ENCODE measurements at regions not wholly inside any gene's neighbourhood (a gene's known extent, or its start where the extent isn't known, plus 50 kb on each side); places are given as distances from the start of the nearest gene placed in this dataset.

DNA sequence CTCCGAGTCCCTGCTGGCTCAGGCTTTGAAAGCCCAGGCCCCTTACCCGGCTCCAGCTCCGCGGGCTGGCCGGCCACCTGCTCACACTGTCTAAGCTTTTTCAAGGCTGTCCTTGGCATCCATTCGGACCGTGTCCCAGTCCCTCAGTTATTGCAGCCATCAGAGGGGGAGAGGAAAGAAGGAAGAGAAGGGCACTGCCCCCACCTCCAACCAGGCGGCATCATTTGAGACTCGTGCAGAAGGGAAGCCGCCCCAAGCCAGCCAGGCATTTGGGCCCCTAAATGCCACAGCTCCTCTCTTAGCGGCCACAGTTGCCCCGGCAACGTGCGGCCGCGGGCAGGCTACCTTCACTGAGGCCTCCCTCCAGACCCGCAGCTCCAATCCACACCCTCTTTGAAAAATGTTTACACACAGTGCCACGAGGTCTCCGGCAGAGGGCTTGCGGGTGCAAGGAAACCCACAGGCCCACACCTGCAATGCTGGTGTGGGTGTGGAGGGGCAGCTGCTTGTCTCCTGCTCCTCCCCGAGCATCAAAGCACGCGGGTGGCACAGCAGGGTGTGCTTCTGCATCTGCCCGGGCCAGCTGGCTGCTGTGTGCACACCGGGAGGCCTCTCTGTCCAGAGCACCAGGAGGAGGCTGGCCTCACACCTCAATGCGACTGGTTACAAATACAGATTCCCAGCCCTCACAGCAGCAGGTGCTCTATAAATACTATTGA, 124.4 kb downstream of the CTTN start:
- DNase-seq = no peak

DNA sequence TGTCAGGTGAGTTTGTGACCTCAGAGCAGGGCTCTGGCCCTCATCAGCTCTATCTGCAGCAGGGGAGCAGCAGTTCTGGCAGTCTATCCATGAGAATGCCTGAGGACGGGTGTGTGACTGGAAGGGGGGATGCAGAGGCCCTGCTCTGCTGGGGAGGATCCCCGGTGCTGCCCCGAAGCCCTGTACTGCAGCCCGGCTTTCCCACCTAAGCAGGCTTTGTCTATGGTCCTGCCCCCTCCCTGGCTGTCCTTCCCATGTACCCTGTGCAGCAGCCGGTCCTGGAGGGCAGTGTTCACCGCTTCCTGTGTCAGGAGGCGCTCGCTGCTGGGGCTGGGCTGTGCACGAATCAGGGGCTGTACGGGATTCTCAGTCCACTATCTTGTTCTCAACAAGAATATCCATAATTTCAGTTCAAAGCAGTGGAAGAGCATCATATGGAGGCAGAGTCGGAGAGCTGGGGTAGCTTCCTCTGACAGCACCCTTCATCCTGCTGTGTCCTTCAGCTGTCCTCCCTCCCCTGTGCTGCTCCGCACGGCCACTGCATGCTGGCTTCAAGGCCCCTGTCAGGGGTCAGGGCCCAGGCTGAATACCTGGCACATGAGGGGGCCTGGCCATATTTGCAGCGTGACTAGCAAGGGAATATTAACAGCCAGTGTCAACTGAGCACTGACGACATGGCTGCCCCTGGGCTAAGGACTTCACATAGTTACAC, 125.2 kb downstream of the CTTN start:
- no peak for DNase-seq

DNA sequence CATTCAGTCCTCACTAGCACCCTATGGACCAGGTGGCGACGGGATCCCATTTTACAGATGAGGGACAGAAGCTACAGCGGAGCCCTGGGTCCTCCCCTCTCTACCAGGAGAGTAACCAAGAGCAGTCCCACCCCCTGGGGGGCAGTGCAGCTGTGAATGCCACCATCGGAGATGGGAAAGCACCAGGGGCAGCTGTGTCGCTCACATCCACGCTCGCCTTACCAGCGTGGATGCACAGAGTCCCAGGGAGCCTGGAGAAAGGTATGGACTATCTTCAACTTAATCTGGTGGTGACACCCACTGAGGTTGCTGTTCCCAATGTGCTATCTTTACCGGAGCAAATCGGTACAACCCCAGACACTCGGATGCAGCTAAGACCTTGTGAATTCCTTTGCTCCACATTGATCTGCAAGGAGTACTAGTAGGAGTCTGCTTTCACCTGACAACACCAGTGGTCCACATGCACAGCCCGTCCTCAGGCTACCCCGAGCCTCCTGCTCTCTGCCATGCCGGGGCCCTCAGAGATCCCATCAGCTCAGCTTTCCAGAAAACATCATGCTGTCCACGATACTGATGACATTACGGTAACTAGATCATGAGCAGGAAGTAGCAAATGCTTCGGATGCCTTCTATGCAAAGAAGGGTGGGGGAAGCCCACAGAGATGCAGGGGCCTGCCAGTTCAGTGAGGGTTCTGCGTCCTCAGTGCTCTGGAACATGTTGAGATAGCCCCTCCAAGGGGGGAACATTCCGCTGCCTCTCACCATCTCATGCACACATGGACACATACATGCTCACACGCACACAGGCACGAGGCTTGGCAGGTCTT, 126.0 kb downstream of the CTTN start:
- no peak for DNase-seq

DNA sequence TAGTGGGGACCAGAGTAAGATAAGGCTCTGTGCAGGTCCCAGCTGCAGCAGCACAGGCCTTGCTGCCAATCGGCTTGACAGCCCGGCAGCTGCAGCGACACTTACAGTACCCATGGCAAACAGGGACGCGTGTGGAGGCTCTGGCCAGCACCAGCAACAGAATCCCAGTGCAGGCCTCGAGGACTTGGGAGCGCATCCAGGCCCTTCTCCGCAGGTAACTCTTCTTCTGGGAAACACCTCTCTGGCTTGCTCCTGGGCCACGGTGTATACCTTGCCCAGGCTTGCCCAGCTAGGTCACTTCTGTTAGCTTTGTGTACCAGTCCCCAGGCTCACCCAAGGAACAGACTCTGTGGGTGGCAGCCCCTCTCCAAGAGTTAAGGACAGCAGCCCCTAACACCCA, 126.7 kb downstream of the CTTN start:
- no peak for DNase-seq

DNA sequence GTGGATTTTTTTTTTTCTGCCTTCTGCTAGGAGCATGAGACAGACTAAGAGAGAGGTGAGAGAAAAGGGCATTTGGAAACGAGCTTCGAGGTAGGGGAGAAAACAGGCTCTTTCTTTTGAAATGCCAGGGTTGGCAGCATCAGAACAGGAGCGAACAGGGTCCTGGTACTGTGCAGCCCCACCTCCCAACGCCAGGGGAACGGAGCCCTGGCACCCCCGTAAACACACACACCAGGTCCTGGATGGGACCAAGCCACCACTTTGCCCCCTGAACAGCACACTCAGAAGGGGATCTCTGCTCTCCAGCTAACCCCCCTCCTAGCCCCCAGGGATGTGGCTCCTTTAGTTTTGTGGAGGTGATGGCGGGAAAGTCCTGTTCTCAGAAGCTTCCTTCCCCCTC, 127.1 kb downstream of the CTTN start:
- no peak for DNase-seq

DNA sequence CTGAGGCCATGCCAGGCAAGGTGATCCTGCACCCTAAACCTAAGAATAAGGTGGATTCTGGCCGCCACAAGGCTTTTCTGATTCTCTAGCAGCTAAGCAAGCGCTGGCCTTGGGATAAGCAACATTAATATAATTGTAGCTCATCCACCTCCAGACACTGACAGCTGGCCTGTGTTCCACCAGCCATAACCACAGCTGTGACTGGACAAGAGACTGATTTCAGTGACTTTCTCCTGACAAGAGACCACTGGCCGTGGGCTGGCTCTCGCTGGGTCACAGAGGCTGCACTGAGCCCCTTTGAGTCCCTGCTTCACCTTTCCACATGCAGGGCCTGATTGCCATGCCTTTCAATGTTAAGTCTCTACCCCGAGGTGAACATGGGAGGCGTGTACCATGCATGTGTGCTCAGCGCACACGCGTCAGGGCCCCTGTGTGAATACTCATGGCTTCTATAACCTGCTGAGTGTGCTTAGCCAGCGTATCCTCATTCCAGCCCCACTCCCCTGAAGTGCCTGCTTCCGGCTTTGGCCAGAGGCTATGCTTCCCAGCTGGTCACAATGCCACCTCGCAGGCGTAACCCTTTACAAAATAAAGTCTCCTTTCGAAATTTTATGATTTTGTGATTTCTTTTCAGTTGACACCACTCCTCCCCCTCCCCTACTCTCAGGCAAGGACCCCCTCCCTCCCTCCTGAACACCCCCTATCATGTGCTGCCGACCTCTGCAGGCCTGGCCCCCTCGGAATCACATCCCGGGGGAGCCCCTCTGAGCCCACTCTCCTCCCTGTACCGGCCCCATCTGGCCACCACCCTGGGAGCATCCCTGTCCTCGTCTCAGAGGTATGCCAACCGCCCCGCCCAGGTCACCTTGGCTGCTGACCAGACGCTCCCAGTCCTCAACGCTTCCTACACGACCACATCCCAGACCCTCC, 128.1 kb downstream of the CTTN start:
- no peak for DNase-seq

DNA sequence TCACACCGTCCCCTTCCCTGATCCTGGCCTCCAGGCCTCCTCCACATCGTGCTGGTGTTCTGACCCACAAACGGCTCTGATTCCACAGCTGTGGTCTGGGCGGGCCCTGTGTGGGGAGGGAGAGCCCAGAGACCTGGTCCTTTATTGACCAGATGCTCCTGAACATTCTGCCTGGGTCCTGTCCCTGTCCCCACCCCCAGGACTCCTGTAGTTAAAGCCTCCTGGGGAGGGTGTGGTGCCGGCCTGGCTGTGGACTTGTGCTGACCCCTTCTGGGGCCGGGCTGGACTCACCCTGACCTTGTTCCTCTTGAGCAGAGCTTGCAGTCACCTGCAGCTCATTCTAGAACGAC, 128.7 kb downstream of the CTTN start:
- no peak for DNase-seq

DNA sequence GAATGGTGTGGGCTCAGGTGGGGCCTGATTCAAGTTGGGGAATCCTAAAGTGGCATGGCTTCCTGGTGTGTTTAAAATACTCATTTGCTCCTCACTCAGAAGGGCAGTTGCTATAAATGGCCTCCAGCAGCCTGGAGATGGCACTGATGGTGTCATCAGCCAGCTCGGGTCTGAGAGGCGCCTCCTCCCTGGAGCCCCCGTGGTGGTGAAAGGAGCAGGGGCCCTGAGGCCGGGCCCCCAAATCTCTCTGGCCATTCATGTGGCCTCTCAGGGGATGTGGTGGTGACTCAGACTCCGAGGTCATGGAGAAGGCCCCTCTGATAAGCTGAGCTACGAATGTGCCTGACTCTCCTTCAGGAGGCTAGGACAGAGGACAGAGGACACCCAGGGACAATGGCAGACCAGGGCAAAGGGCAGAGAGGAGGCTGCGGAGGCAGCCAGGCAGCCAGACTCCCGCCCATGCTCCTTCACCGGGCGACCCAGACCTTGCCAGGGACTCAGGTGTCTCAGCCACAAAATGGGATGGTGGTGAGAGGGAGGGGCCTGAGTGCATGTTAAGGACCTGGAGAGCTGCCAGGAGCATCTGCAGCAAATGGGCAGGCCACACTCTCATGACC, 129.2 kb downstream of the CTTN start:
- DNase-seq = no peak

DNA sequence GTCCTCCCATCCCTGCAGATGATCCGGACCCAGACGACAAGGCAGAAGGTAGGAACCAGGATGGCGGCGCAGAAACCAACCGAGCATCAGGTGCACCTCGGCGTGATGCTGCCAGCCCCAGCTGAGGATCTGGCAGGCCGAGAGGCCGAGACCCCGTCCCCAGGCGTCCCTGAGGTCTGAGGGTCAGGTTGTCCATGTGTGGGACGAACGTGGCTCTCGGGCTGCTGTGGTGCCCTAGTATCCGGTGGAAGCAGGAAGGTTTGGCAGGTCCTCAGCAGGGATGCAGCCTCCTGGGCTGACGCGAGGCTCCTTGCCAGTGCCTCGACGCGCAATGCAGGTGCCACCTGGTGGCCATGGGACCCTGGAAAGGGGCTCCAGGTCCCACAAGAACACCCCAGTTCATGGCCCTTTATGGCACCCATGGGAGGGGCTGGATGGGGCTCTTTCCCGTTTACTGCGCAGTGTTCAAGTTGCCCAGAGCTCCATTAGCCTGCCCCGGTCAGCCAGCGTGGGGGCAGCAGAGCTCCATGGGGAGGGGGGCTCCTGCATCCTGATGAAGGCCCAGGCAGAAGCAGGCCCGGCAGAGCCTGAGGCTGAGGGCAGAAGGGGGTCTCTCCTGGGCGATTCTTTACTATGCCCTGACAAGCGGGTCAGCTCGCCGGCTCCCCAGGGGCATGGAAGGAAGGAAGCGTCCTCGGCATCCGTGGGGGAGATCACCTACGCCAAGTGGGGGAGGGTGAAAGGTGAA, 129.9 kb downstream of the CTTN start:
- no peak for DNase-seq

DNA sequence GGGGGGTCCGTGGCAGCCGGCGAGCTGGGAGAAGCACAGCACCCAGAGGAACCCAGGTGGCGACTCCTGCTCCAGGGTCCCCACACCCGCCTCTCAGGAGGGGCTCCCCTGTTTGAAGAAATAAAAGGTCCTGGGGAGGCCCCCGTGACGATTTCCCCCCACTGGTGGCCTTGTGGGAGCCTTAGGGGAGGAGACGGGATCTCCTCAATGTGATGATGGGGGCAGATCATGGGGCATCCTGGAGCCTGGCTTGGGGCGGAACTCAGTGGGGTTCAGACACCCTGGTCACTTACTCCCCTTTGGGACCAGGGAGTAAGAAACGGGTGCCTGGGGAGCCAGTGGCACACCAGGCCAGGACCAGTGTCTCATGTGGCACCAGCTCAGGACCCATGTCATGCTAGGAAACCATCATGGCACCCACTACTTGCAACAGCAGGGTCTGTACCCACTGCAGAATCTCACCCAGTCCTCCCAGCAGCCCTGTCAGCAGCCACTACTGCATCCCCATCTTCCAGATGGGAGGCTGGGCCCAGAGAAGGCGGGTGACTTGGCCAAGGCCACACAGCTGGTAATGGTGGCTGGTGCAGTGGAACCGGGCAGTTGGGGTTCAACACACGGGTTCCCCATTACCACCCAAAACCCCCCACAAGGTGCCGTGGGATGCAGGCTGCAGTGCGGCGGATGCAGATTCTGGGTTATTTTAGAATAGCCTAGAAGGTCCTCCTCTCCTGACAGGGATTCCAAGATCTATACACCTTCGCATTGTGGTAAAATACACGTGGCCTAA, 130.7 kb downstream of the CTTN start:
- no peak for DNase-seq

DNA sequence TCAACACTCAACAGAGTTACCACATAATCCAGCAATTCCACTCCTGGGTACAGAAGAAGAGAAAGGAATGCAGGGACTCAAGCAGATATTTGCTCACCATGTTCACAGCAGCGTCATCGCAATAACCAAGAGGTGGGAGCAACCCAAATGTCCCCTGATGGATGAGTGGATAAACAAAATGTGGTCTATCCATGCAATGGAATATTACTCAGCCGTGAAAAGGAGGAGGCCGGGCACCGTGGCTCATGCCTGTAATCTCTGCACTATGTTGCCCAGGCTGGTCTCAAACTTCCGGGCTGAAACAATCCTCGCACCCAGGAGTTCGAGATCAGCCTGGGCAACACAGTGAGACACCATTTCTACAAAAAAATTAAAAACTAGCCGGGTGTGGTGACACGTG, 131.7 kb downstream of the CTTN start:
- no peak for DNase-seq

DNA sequence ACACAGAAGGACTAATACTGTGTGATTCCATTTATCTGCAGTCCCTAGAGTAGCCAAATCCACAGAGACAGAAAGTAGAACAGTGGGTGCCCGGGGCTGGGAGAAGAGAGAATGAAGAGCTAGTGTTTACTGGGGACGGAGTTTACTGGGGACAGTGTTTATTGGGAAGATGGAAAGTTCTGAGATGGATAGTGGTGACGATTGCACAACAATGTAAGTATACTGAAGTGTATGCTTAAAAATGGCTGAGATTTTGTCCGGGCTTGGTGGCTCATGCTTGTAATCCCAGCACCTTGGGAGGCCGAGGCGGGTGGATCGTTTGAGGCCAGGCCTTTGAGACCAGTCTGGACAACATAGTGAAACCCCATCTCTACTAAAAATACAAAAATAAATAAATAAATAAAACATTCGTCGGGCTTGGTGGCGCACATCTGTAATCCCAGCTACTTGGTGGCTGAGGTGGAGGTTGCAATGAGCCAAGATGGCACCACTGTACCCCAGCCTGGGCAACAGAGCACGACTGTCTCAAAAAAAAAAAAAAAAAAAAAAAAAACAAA, 132.4 kb downstream of the CTTN start:
- DNase-seq = no peak

DNA sequence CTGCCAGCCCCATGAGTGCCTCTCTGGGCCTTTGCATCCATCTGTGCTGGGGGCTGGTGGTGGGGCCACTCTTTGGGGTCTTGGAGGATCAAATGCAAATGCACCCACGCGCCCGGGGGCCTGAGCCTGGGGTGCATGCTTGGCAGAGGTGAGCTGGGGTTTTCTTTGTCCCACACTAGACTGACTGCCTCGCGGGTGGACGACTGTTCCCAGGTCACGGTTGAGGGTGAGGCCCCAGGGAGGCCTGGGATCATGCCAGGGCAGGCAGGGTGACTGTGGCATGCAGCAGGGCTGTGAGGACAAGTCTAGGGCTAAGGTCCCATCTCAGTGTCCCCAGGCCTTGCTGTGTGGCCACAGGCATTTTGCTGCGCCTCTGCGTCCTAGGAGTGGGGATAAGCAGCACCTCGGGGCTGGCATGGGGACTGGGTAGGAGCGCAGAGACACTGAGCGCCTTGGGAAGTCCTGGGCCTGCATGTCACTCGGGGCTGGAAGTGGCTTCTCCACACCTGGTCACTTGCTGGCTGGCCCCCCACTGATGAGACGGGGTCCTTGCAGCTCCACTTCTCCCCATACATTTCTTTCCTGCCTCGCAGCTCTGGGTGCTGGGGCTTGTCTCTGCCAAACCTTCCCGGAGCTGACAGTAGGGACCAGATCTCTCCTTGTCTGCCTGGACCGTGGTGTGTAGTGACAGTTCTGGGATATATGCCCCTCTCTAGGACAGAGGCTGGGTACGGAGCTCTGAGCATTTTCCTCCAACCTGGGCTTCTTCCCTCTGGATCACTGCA, 133.1 kb downstream of the CTTN start:
- no peak for DNase-seq

DNA sequence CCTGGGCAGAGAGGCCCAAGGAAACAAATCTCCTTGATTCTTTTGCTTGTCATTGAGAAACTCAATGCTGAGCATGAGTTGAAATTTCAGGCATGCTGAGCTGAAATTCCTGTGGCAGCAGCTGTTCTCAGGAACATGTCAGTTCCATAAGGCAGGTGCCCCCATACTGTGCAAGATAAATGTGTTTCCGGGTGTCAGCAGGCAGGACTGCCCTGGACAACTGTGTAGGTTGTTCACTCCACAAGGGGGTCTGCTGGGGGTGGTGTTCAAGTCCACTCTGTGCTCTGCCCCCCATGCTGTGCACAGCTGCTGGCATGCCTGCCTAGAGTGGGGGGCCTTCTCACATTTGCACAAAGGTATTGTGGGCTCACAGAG, 133.7 kb downstream of the CTTN start:
- no peak for DNase-seq

DNA sequence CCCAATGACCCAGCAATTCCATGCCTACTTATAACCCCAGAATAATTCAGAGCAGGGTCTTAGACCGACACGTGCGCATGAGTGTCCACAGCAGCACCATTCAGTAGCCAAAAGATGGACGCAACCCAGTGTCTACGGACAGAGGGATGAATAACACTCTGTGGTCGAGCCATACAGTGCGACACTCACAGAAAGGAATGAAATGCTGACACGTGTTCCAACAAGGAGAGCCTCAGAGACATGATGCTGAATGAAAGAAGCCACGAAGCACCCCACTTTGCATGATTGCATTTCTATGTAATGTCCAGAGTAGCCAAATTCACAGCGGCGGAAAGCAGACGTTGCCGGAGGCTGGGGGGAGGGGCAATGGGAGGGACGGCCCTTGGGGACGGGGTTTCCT, 134.4 kb downstream of the CTTN start:
- DNase-seq = no peak

DNA sequence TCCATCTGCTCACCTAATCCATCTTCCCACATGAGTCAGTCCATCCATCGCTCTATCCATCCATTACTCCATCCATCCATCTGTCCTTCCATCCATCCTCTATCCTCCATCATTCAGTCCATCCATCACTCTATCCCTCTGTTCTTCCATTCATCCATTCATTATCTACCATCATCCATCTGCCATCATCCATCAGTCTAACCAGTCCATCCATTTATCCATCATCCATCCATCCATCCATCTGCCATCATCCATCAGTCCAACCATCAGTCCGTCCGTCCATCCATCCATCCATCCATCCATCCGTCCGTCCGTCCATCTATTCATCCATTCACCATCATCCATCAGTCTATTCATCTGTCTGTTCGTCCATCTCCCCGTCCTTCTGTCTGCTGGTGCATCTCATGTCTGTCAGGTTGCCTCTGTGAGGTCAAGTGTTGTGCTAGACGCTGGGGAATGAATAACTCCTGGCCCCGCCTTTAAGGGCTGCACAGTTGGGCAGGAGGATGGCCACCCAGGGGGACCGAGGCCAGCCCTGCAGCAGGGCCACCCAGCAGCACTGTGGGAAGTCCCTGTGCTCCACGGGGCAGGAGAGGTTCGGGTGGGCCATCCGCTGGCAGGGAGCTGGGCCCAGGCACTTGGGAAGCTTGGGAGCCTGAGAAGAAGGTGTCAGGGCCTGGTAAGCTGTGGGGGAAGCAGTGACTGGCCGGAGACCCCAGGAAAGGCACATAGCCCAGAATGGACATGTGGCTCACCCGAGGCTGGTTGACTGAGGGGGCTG, 137.1 kb downstream of the CTTN start:
- no peak for DNase-seq

DNA sequence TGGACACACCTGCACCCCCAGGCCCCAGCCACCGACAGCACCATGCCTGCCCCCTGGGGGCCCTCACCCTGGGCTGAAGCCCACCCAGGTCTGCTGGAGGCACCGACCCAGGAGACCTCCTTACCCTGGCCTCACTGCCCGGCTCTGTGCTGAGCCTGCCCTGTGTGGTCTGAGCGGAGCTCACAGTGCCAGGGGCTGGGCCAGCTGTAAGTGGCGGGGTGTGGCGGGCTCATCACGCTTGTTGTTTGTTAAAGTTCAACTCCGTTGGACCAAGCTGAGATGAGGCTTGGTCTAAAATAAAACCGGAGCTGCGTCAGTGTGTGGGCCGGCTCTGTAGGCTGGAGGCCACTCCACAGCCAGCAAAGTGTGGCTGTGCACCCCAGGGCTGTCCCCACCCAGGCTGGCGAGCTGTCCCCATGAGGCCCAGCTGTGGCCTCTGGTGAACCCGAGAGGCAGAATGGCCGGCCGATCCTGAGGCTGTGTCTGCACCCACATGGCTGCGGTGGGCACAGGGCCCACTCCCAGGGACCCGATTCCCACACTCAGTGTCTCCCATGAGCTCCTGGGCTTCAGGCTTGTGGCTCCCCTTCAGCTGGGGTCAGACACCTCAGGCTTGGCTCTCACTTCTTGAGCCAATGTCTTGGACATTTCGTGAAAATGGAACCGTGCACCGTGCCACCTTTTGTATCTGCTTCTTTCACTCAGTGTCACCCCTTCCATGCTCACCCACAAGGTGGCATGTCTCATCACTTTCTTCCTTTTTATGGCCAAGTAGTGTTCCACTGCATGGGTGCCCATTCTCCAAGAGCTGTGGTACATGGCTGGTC, 137.9 kb downstream of the CTTN start:
- DNase-seq = no peak

Data from activated gamma-delta T cell (primary cell).